ENCODE measurements at regions not wholly inside any gene's neighbourhood (a gene's known extent, or its start where the extent isn't known, plus 50 kb on each side); places are given as distances from the start of the nearest gene placed in this dataset.

GRCh38 chr4:18568600-18568999, 547.0 kb upstream of the LCORL start:
- DNase-seq (ENCODE audit: low spot score) = peak; percentile 4

- no peak for DNase-seq (ENCODE audit: low spot score)
These were observed 545.6 kb upstream of the LCORL start for GRCh38 chr4:18566970-18567799.

- DNase-seq (ENCODE audit: low spot score) = no peak
These were observed 537.9 kb upstream of the LCORL start for GRCh38 chr4:18559492-18559891.

GRCh38 chr4:18556402-18556801, 534.8 kb upstream of the LCORL start:
- no peak for DNase-seq (ENCODE audit: low spot score)

GRCh38 chr4:18540349-18540748, 518.8 kb upstream of the LCORL start:
- no peak for DNase-seq (ENCODE audit: low spot score)

GRCh38 chr4:18538121-18538520, 516.6 kb upstream of the LCORL start:
- DNase-seq (ENCODE audit: low spot score) = no peak

- no peak for DNase-seq (ENCODE audit: low spot score)
These were observed 514.9 kb upstream of the LCORL start for GRCh38 chr4:18536428-18536827.

GRCh38 chr4:18535948-18536347, 514.4 kb upstream of the LCORL start:
- no peak for DNase-seq (ENCODE audit: low spot score)

- no peak for DNase-seq (ENCODE audit: low spot score)
These were observed 511.8 kb upstream of the LCORL start for GRCh38 chr4:18533262-18533775.

- no peak for DNase-seq (ENCODE audit: low spot score)
These were observed 510.2 kb upstream of the LCORL start for GRCh38 chr4:18531731-18532130.

- no peak for DNase-seq (ENCODE audit: low spot score)
These were observed 507.9 kb upstream of the LCORL start for GRCh38 chr4:18529482-18529881.

- no peak for DNase-seq (ENCODE audit: low spot score)
These were observed 503.1 kb upstream of the LCORL start for GRCh38 chr4:18524667-18525066.

- no peak for DNase-seq (ENCODE audit: low spot score)
These were observed 496.5 kb upstream of the LCORL start for GRCh38 chr4:18518098-18518497.

GRCh38 chr4:18513861-18514260, 492.3 kb upstream of the LCORL start:
- DNase-seq (ENCODE audit: low spot score) = no peak

GRCh38 chr4:18512718-18513117, 491.2 kb upstream of the LCORL start:
- no peak for DNase-seq (ENCODE audit: low spot score)

- no peak for DNase-seq (ENCODE audit: low spot score)
These were observed 490.2 kb upstream of the LCORL start for GRCh38 chr4:18511727-18512126.

GRCh38 chr4:18508786-18509185, 487.2 kb upstream of the LCORL start:
- no peak for DNase-seq (ENCODE audit: low spot score)

- DNase-seq (ENCODE audit: low spot score) = no peak
These were observed 459.4 kb upstream of the LCORL start for GRCh38 chr4:18480928-18481327.

- DNase-seq (ENCODE audit: low spot score) = no peak
These were observed 458.8 kb upstream of the LCORL start for GRCh38 chr4:18480342-18480741.

GRCh38 chr4:18479825-18480224, 458.3 kb upstream of the LCORL start:
- no peak for DNase-seq (ENCODE audit: low spot score)

- DNase-seq (ENCODE audit: low spot score) = no peak
These were observed 442.5 kb upstream of the LCORL start for GRCh38 chr4:18463987-18464559.

GRCh38 chr4:18458465-18458864, 436.9 kb upstream of the LCORL start:
- no peak for DNase-seq (ENCODE audit: low spot score)

- DNase-seq (ENCODE audit: low spot score) = no peak
These were observed 432.8 kb upstream of the LCORL start for GRCh38 chr4:18454349-18454748.

- DNase-seq (ENCODE audit: low spot score) = no peak
These were observed 423.6 kb upstream of the LCORL start for GRCh38 chr4:18445110-18445509.
